ENCODE measurements at regions not wholly inside any gene's neighbourhood (a gene's known extent, or its start where the extent isn't known, plus 50 kb on each side); places are given as distances from the start of the nearest gene placed in this dataset.
"Not testable (repeated sequence)": the region's sequence is repeated elsewhere in the genome, so short reads cannot be mapped to it uniquely, and the experiment has no call there.

GRCh38 chr2:212786088-212786487 is 247.5 kb upstream of the ERBB4 start:
- DNase-seq: not testable (repeated sequence)

- DNase-seq: peak in 1 of 56 donors; percentile 5
Measured at GRCh38 chr2:212777020-212777491, 238.5 kb upstream of the ERBB4 start.

- DNase-seq: no peak
Measured at GRCh38 chr2:212773808-212774339, 235.3 kb upstream of the ERBB4 start.

GRCh38 chr2:212770240-212770639 is 231.6 kb upstream of the ERBB4 start:
- DNase-seq: no peak

GRCh38 chr2:212766921-212767320 is 228.3 kb upstream of the ERBB4 start:
- no peak for DNase-seq

GRCh38 chr2:212752730-212753351 is 214.2 kb upstream of the ERBB4 start:
- DNase-seq: no peak

GRCh38 chr2:212745359-212745758 is 206.8 kb upstream of the ERBB4 start:
- DNase-seq: no peak

GRCh38 chr2:212737392-212738172 is 199.0 kb upstream of the ERBB4 start:
- no peak for DNase-seq

GRCh38 chr2:212736385-212736726 is 197.8 kb upstream of the ERBB4 start:
- no peak for DNase-seq

- DNase-seq: no peak
Measured at GRCh38 chr2:212733273-212733672, 194.7 kb upstream of the ERBB4 start.

- DNase-seq: no peak
Measured at GRCh38 chr2:212732860-212733259, 194.3 kb upstream of the ERBB4 start.

GRCh38 chr2:212730994-212731393 is 192.4 kb upstream of the ERBB4 start:
- DNase-seq: no peak

- no peak for DNase-seq
Measured at GRCh38 chr2:212728717-212729116, 190.1 kb upstream of the ERBB4 start.

- no peak for DNase-seq
Measured at GRCh38 chr2:212727751-212728150, 189.1 kb upstream of the ERBB4 start.

GRCh38 chr2:212726403-212726802 is 187.8 kb upstream of the ERBB4 start:
- no peak for DNase-seq

GRCh38 chr2:212725180-212725579 is 186.6 kb upstream of the ERBB4 start:
- no peak for DNase-seq

GRCh38 chr2:212723226-212723625 is 184.6 kb upstream of the ERBB4 start:
- no peak for DNase-seq

- no peak for DNase-seq
Measured at GRCh38 chr2:212722046-212722445, 183.4 kb upstream of the ERBB4 start.

GRCh38 chr2:212721026-212721451 is 182.4 kb upstream of the ERBB4 start:
- DNase-seq: no peak

- not testable (repeated sequence) for DNase-seq
Measured at GRCh38 chr2:212715411-212715810, 176.8 kb upstream of the ERBB4 start.

GRCh38 chr2:212713681-212714080 is 175.1 kb upstream of the ERBB4 start:
- no peak for DNase-seq

GRCh38 chr2:212712991-212713390 is 174.4 kb upstream of the ERBB4 start:
- no peak for DNase-seq

GRCh38 chr2:212712466-212712865 is 173.9 kb upstream of the ERBB4 start:
- DNase-seq: no peak
